ENCODE measurements at regions not wholly inside any gene's neighbourhood (a gene's known extent, or its start where the extent isn't known, plus 50 kb on each side); places are given as distances from the start of the nearest gene placed in this dataset.

- Mint-ChIP-seq H3K9me3 (peaks cover 6 to 7% of the 10 kb centered on the region in 2 experiments; a peak in 4 of 5 replicates), H3K27ac (no peak overlapping the region), H3K27me3 (ENCODE audit: low read depth) (no peaks in the 10 kb centered on the region), H3K4me3 (no peak overlapping the region), H3K36me3 (ENCODE audit: insufficient read depth in 1 of 3, low read depth in 3 of 3) (peaks cover 0 to 9% (median 4%) of the 10 kb centered on the region in 3 experiments; a peak in 6 of 7 replicates), H3K4me1 (peaks cover 26 to 36% of the 10 kb centered on the region in 2 experiments)
- H4K5ac ChIP-seq (ENCODE audit: insufficient read length, low read depth, low read length) = no peak overlapping the region
- H2BK15ac ChIP-seq (ENCODE audit: low read depth, low read length) = no peak overlapping the region
- no peaks in the 10 kb centered on the region for H4K20me1 ChIP-seq (ENCODE audit: control insufficient read depth, insufficient read depth, insufficient read length)
- peaks cover 8% of the 10 kb centered on the region; the same call in 1 of the 2 replicates for H3K4me1 ChIP-seq (ENCODE audit: insufficient read depth, low read length)
- H2AFZ ChIP-seq (ENCODE audit: low read length) = no peak overlapping the region
- no peaks in the 10 kb centered on the region for H3K79me2 ChIP-seq (ENCODE audit: insufficient read depth, low read length)
- no peak overlapping the region for H4K8ac ChIP-seq (replicated peaks; ENCODE audit: insufficient read length, low read depth, low read length)
- DNase-seq = no peak
- no peak overlapping the region for H3K56ac ChIP-seq (ENCODE audit: insufficient read length, low read depth, low read length)
- H3K4ac ChIP-seq (ENCODE audit: low read depth, low read length) = no peak overlapping the region
- no peak overlapping the region for H3T11ph ChIP-seq (ENCODE audit: low read length)
- no peak overlapping the region for H4K91ac ChIP-seq (ENCODE audit: insufficient read length, low read depth, low read length)
- TF ChIP-seq CTCF (conservative IDR thresholded peaks at IDR 0.05) = no peak
- no peaks in the 10 kb centered on the region for H3K23me2 ChIP-seq (ENCODE audit: insufficient read length, low read depth, low read length, poor library complexity, severe bottlenecking)
- no peak overlapping the region for H3K23ac ChIP-seq (ENCODE audit: insufficient read length, low read depth, low read length)
- H2BK20ac ChIP-seq (ENCODE audit: low read depth, low read length, poor library complexity, severe bottlenecking) = no peak overlapping the region
- H3K18ac ChIP-seq (ENCODE audit: insufficient read length, low read depth, low read length) = no peak overlapping the region
- no peaks in the 10 kb centered on the region for H3K9me3 ChIP-seq (ENCODE audit: control insufficient read depth, low read depth, low read length)
- H2BK12ac ChIP-seq (ENCODE audit: insufficient read length, low read depth, low read length) = no peak overlapping the region
- H2AK5ac ChIP-seq (ENCODE audit: insufficient read length, low read length) = no peak overlapping the region
- no peaks in the 10 kb centered on the region for H3K27me3 ChIP-seq (ENCODE audit: insufficient read depth, low read length)
- H2BK5ac ChIP-seq (ENCODE audit: insufficient read length, low read length) = no peak overlapping the region
- no peak overlapping the region for H3K9ac ChIP-seq (ENCODE audit: extremely low read depth, insufficient read length, low read length)
- H3K27ac ChIP-seq (ENCODE audit: insufficient read length, low read depth, low read length) = no peak overlapping the region
- no peaks in the 10 kb centered on the region for H3K79me1 ChIP-seq (ENCODE audit: insufficient read depth, low read depth, low read length, poor library complexity, severe bottlenecking)
- WGBS (ENCODE audit: extremely low coverage, insufficient read length, low lambda C conversion rate) = no CpG with 5 or more reads among the region's 1 CpG
- H3K14ac ChIP-seq (ENCODE audit: insufficient read depth, low read length) = no peak overlapping the region
- H2BK120ac ChIP-seq (ENCODE audit: low read depth, low read length, poor library complexity, severe bottlenecking) = no peak overlapping the region
- H3K4me2 ChIP-seq (ENCODE audit: insufficient read depth, insufficient read length, low read length) = no peak overlapping the region
Observed at GRCh38 chr4:141899103-141899502, 262.7 kb downstream of the IL15 start.

Data from H9 (cell line).